ENCODE measurements at regions not wholly inside any gene's neighbourhood (a gene's known extent, or its start where the extent isn't known, plus 50 kb on each side); places are given as distances from the start of the nearest gene placed in this dataset.
"Not testable (repeated sequence)": the region's sequence is repeated elsewhere in the genome, so short reads cannot be mapped to it uniquely, and the experiment has no call there.

GRCh38 chr12:86948851-86949250, 692.7 kb upstream of the MGAT4C start:
- H3K27me3 ChIP-seq (ENCODE audit: low read depth), result no peaks in the 10 kb centered on the region
- no peak for DNase-seq
- intact Hi-C loops (cut with DNase I), result no loop called here
- no peak for TF ChIP-seq CTCF (IDR thresholded peaks at IDR 0.05)
- no peaks in the 10 kb centered on the region for H3K36me3 ChIP-seq
- no peaks in the 10 kb centered on the region for H3K9me3 ChIP-seq
- no peak for ATAC-seq
- no peak overlapping the region for H3K4me3 ChIP-seq
- H3K27ac ChIP-seq, result no peak overlapping the region
- no peaks in the 10 kb centered on the region for H3K4me1 ChIP-seq

GRCh38 chr12:86945685-86946196, 689.5 kb upstream of the MGAT4C start:
- Histone ChIP-seq H3K27ac (no peak overlapping the region), H3K9me3 (no peaks in the 10 kb centered on the region), H3K27me3 (ENCODE audit: low read depth) (no peaks in the 10 kb centered on the region), H3K36me3 (no peaks in the 10 kb centered on the region), H3K4me3 (no peak overlapping the region), H3K4me1 (no peaks in the 10 kb centered on the region)
- no peak for TF ChIP-seq CTCF (IDR thresholded peaks at IDR 0.05)
- no peak for ATAC-seq
- intact Hi-C loops (cut with DNase I), result no loop called here
- DNase-seq, result no peak

- H3K27me3 ChIP-seq (ENCODE audit: low read depth); ATAC-seq; H3K36me3 ChIP-seq; H3K4me3 ChIP-seq; DNase-seq; intact Hi-C loops (cut with DNase I); H3K9me3 ChIP-seq; H3K27ac ChIP-seq; H3K4me1 ChIP-seq: not testable (repeated sequence)
Observed at GRCh38 chr12:86944197-86944819, 688.1 kb upstream of the MGAT4C start.

- no peaks in the 10 kb centered on the region for H3K27me3 ChIP-seq (ENCODE audit: low read depth)
- no peaks in the 10 kb centered on the region for H3K4me1 ChIP-seq
- no peak for TF ChIP-seq CTCF (IDR thresholded peaks at IDR 0.05)
- intact Hi-C loops (cut with DNase I), result no loop called here
- DNase-seq (no peak), ATAC-seq (no peak)
- H3K9me3 ChIP-seq, result no peaks in the 10 kb centered on the region
- no peak overlapping the region for H3K27ac ChIP-seq
- H3K36me3 ChIP-seq, result no peaks in the 10 kb centered on the region
- no peak overlapping the region for H3K4me3 ChIP-seq
Observed at GRCh38 chr12:86931714-86932113, 675.5 kb upstream of the MGAT4C start.

- no peak for ATAC-seq
- Histone ChIP-seq H3K4me1 (no peaks in the 10 kb centered on the region), H3K36me3 (no peaks in the 10 kb centered on the region), H3K9me3 (no peaks in the 10 kb centered on the region), H3K27me3 (ENCODE audit: low read depth) (no peaks in the 10 kb centered on the region), H3K4me3 (no peak overlapping the region), H3K27ac (no peak overlapping the region)
- intact Hi-C loops (cut with DNase I), result no loop called here
- no peak for TF ChIP-seq CTCF (IDR thresholded peaks at IDR 0.05)
- no peak for DNase-seq
Observed at GRCh38 chr12:86929962-86930361, 673.8 kb upstream of the MGAT4C start.

GRCh38 chr12:86917121-86917520, 660.9 kb upstream of the MGAT4C start:
- TF ChIP-seq CTCF (IDR thresholded peaks at IDR 0.05), result no peak
- H3K9me3 ChIP-seq, result no peaks in the 10 kb centered on the region
- no peaks in the 10 kb centered on the region for H3K4me1 ChIP-seq
- intact Hi-C loops (cut with DNase I), result no loop called here
- H3K27me3 ChIP-seq (ENCODE audit: low read depth), result no peaks in the 10 kb centered on the region
- no peak overlapping the region for H3K27ac ChIP-seq
- ATAC-seq (no peak), DNase-seq (no peak)
- no peak overlapping the region for H3K4me3 ChIP-seq
- H3K36me3 ChIP-seq, result no peaks in the 10 kb centered on the region
